ENCODE measurements at regions not wholly inside any gene's neighbourhood (a gene's known extent, or its start where the extent isn't known, plus 50 kb on each side); places are given as distances from the start of the nearest gene placed in this dataset.

DNA sequence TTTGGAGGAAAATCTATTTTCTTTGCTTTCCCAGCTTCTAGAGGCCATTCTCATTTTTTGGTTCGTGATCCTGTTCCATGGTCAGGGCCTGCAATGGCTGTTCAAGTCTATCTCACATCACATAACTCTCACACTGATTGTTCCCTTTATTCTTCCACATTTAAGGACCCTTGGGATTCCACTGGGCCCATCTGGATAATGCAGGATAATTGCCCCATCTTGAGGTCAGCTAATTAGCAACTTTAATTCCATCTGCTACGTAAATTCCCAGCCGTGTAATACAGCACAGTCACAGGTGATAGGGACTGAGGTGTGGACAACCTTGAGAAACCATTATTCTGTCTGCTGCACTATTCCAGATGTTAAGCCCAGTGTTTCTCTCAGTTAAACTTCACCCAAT lies 311.6 kb upstream of the CNTN4 start:
- Histone ChIP-seq H3K4me1 (replicated peaks in 1 of 2; ENCODE audit: control insufficient read depth in 2 of 2, insufficient read depth in 2 of 2, low read length in 2 of 2) (no peaks in the 10 kb centered on the region), H4K20me1 (replicated peaks; ENCODE audit: control insufficient read depth, insufficient read depth, low read length) (no peaks in the 10 kb centered on the region), H3K9me3 (replicated peaks; ENCODE audit: control insufficient read depth, insufficient read depth, low read depth, low read length) (peaks cover 2% of the 10 kb centered on the region; the same call in 1 of the 2 replicates), H3K9me1 (ENCODE audit: control insufficient read depth, insufficient read depth, low read length) (no peaks in the 10 kb centered on the region), H3K27me3 (ENCODE audit: control insufficient read depth in 2 of 2, insufficient read depth in 2 of 2, low read length in 2 of 2) (no peaks in the 10 kb centered on the region), H3K79me2 (ENCODE audit: control insufficient read depth, insufficient read depth, low read length) (no peaks in the 10 kb centered on the region), H3K4me2 (ENCODE audit: insufficient read depth, low read length) (no peak overlapping the region), H2AFZ (ENCODE audit: low read depth, low read length) (no peak overlapping the region), H3K27ac (ENCODE audit: extremely low read depth, low read depth, low read length) (no peak overlapping the region), H3K9ac (ENCODE audit: insufficient read depth in 1 of 2, low read depth in 2 of 2, low read length in 2 of 2) (no peak overlapping the region), H3K36me3 (ENCODE audit: control insufficient read depth, insufficient read depth, low read length) (no peaks in the 10 kb centered on the region), H3K4me3 (no peak overlapping the region)
- in situ Hi-C loops (cut with MboI) (no loop called here), intact Hi-C loops (cut with micrococcal nuclease) (no loop called here)
- no peak for DNase-seq (ENCODE audit: extremely low read depth in 1 of 4, low spot score in 3 of 4)
- CTCF ChIA-PET (ENCODE audit: low intra/inter-chr PET ratio): no interaction called here
- ATAC-seq: no peak
- no peak for FAIRE-seq
- POLR2A ChIA-PET: no interaction called here
- no TSS peak for BruUV-seq (replicated peaks)
- WGBS (ENCODE audit: insufficient coverage, low coverage, missing lambda C conversion rate): 0% methylated on average over 3 of the region's 3 CpGs
- TF ChIP-seq, protein P1, sequence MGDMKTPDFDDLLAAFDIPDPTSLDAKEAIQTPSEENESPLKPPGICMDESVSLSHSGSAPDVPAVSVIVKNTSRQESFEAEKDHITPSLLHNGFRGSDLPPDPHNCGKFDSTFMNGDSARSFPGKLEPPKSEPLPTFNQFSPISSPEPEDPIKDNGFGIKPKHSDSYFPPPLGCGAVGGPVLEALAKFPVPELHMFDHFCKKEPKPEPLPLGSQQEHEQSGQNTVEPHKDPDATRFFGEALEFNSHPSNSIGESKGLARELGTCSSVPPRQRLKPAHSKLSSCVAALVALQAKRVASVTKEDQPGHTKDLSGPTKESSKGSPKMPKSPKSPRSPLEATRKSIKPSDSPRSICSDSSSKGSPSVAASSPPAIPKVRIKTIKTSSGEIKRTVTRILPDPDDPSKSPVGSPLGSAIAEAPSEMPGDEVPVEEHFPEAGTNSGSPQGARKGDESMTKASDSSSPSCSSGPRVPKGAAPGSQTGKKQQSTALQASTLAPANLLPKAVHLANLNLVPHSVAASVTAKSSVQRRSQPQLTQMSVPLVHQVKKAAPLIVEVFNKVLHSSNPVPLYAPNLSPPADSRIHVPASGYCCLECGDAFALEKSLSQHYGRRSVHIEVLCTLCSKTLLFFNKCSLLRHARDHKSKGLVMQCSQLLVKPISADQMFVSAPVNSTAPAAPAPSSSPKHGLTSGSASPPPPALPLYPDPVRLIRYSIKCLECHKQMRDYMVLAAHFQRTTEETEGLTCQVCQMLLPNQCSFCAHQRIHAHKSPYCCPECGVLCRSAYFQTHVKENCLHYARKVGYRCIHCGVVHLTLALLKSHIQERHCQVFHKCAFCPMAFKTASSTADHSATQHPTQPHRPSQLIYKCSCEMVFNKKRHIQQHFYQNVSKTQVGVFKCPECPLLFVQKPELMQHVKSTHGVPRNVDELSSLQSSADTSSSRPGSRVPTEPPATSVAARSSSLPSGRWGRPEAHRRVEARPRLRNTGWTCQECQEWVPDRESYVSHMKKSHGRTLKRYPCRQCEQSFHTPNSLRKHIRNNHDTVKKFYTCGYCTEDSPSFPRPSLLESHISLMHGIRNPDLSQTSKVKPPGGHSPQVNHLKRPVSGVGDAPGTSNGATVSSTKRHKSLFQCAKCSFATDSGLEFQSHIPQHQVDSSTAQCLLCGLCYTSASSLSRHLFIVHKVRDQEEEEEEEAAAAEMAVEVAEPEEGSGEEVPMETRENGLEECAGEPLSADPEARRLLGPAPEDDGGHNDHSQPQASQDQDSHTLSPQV (IDR thresholded peaks at IDR 0.05): no peak
- no peak for TF ChIP-seq CHCHD3 (CRISPR knock-in tag; IDR thresholded peaks at IDR 0.05)
- no peak for TF ChIP-seq NELFE (IDR thresholded peaks at IDR 0.05; ENCODE audit: insufficient read depth, insufficient read length)
- TF ChIP-seq, protein P2, sequence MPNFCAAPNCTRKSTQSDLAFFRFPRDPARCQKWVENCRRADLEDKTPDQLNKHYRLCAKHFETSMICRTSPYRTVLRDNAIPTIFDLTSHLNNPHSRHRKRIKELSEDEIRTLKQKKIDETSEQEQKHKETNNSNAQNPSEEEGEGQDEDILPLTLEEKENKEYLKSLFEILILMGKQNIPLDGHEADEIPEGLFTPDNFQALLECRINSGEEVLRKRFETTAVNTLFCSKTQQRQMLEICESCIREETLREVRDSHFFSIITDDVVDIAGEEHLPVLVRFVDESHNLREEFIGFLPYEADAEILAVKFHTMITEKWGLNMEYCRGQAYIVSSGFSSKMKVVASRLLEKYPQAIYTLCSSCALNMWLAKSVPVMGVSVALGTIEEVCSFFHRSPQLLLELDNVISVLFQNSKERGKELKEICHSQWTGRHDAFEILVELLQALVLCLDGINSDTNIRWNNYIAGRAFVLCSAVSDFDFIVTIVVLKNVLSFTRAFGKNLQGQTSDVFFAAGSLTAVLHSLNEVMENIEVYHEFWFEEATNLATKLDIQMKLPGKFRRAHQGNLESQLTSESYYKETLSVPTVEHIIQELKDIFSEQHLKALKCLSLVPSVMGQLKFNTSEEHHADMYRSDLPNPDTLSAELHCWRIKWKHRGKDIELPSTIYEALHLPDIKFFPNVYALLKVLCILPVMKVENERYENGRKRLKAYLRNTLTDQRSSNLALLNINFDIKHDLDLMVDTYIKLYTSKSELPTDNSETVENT (CRISPR knock-in tag; IDR thresholded peaks at IDR 0.05): no peak
- TF ChIP-seq, protein P3, sequence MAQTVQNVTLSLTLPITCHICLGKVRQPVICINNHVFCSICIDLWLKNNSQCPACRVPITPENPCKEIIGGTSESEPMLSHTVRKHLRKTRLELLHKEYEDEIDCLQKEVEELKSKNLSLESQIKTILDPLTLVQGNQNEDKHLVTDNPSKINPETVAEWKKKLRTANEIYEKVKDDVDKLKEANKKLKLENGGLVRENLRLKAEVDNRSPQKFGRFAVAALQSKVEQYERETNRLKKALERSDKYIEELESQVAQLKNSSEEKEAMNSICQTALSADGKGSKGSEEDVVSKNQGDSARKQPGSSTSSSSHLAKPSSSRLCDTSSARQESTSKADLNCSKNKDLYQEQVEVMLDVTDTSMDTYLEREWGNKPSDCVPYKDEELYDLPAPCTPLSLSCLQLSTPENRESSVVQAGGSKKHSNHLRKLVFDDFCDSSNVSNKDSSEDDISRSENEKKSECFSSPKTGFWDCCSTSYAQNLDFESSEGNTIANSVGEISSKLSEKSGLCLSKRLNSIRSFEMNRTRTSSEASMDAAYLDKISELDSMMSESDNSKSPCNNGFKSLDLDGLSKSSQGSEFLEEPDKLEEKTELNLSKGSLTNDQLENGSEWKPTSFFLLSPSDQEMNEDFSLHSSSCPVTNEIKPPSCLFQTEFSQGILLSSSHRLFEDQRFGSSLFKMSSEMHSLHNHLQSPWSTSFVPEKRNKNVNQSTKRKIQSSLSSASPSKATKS (CRISPR knock-in tag; IDR thresholded peaks at IDR 0.05): no peak
- TF ChIP-seq, protein P4, sequence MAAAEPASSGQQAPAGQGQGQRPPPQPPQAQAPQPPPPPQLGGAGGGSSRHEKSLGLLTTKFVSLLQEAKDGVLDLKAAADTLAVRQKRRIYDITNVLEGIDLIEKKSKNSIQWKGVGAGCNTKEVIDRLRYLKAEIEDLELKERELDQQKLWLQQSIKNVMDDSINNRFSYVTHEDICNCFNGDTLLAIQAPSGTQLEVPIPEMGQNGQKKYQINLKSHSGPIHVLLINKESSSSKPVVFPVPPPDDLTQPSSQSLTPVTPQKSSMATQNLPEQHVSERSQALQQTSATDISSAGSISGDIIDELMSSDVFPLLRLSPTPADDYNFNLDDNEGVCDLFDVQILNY (CRISPR knock-in tag; IDR thresholded peaks at IDR 0.05): no peak
- no peak for TF ChIP-seq HEY1 (CRISPR knock-in tag; IDR thresholded peaks at IDR 0.05; ENCODE audit: borderline replicate concordance)
- TF ChIP-seq, protein P5, sequence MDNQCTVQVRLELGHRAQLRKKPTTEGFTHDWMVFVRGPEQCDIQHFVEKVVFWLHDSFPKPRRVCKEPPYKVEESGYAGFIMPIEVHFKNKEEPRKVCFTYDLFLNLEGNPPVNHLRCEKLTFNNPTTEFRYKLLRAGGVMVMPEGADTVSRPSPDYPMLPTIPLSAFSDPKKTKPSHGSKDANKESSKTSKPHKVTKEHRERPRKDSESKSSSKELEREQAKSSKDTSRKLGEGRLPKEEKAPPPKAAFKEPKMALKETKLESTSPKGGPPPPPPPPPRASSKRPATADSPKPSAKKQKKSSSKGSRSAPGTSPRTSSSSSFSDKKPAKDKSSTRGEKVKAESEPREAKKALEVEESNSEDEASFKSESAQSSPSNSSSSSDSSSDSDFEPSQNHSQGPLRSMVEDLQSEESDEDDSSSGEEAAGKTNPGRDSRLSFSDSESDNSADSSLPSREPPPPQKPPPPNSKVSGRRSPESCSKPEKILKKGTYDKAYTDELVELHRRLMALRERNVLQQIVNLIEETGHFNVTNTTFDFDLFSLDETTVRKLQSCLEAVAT (IDR thresholded peaks at IDR 0.05): no peak
- no peak for TF ChIP-seq ELF1 (tag; IDR thresholded peaks at IDR 0.05)
- TF ChIP-seq, protein P6, sequence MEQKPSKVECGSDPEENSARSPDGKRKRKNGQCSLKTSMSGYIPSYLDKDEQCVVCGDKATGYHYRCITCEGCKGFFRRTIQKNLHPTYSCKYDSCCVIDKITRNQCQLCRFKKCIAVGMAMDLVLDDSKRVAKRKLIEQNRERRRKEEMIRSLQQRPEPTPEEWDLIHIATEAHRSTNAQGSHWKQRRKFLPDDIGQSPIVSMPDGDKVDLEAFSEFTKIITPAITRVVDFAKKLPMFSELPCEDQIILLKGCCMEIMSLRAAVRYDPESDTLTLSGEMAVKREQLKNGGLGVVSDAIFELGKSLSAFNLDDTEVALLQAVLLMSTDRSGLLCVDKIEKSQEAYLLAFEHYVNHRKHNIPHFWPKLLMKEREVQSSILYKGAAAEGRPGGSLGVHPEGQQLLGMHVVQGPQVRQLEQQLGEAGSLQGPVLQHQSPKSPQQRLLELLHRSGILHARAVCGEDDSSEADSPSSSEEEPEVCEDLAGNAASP (IDR thresholded peaks at IDR 0.05): no peak
